ENCODE measurements at regions not wholly inside any gene's neighbourhood (a gene's known extent, or its start where the extent isn't known, plus 50 kb on each side); places are given as distances from the start of the nearest gene placed in this dataset.

DNA sequence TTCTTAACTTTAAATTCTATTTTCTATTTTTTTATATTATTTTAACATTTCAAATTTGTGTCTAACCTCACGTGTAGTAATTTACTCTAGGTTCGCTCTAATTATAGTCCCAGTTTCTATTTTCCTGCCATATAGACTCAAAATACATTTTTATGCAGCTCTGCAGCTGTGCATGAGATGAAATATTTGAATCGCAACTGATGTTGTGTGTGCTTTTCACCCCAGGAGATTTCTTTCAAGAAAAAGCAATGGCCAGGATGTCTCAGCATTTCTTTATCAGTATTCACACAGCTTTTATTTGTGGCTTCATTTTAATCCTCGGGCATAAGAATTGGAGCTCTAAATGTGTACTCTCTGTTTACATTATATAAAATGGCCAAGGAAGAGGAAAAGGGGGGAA is 157.6 kb downstream of the HDGFL1 start:
- no peaks in the 10 kb centered on the region for H4K20me1 ChIP-seq (ENCODE audit: control insufficient read depth, insufficient read depth, low read depth, low read length)
- no peaks in the 10 kb centered on the region for H3F3A ChIP-seq (ENCODE audit: control insufficient read depth, insufficient read depth)
- no peaks in the 10 kb centered on the region for H3K27me3 ChIP-seq (ENCODE audit: control insufficient read depth, low read length)
- no peaks in the 10 kb centered on the region for H3K36me3 ChIP-seq (ENCODE audit: control insufficient read depth, low read length)
- H3K27ac ChIP-seq (ENCODE audit: low read depth, low read length): no peak overlapping the region
- H3K4me2 ChIP-seq (ENCODE audit: low read length): no peak overlapping the region
- no peak for TF ChIP-seq EZH2phosphoT487 (IDR thresholded peaks at IDR 0.05; ENCODE audit: borderline replicate concordance, low read length)
- TF ChIP-seq, protein P1, sequence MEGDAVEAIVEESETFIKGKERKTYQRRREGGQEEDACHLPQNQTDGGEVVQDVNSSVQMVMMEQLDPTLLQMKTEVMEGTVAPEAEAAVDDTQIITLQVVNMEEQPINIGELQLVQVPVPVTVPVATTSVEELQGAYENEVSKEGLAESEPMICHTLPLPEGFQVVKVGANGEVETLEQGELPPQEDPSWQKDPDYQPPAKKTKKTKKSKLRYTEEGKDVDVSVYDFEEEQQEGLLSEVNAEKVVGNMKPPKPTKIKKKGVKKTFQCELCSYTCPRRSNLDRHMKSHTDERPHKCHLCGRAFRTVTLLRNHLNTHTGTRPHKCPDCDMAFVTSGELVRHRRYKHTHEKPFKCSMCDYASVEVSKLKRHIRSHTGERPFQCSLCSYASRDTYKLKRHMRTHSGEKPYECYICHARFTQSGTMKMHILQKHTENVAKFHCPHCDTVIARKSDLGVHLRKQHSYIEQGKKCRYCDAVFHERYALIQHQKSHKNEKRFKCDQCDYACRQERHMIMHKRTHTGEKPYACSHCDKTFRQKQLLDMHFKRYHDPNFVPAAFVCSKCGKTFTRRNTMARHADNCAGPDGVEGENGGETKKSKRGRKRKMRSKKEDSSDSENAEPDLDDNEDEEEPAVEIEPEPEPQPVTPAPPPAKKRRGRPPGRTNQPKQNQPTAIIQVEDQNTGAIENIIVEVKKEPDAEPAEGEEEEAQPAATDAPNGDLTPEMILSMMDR (IDR thresholded peaks at IDR 0.05; ENCODE audit: low read depth, low read length, poor library complexity, severe bottlenecking): no peak
- no peak overlapping the region for H3K4me3 ChIP-seq (ENCODE audit: low read length)
- H3K4me1 ChIP-seq (ENCODE audit: control insufficient read depth, low read length): no peaks in the 10 kb centered on the region
- H3K79me2 ChIP-seq (ENCODE audit: control insufficient read depth, low read length): no peaks in the 10 kb centered on the region
- H3K9me3 ChIP-seq (ENCODE audit: control insufficient read depth, insufficient read depth, low read length): no peaks in the 10 kb centered on the region
- H3K9me2 ChIP-seq (replicated peaks; ENCODE audit: control insufficient read depth, low read length): no peaks in the 10 kb centered on the region

DNA sequence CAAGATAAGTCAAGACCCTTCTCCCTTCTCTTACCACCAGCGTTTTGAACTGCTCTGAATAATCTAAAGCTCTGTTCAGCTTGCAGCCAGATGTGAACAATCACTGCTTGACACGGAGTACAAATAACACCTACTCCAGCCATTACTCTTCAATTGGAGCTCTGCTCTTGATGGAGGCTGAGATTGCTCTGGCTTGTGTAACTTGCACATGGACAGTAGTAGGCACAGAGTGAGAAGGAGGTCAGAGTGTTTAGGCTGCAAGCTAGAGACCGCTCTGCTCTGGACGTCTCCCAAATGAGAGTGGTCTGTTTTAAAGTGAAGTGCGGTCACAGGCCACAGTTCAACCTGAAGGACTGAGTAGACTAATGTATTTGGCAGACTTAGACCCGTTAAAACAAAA is 158.3 kb downstream of the HDGFL1 start:
- Histone ChIP-seq H3K79me2 (ENCODE audit: control insufficient read depth, low read length) (no peaks in the 10 kb centered on the region), H3K9me3 (ENCODE audit: control insufficient read depth, insufficient read depth, low read length) (no peaks in the 10 kb centered on the region), H3K36me3 (ENCODE audit: control insufficient read depth, low read length) (no peaks in the 10 kb centered on the region), H3F3A (ENCODE audit: control insufficient read depth, insufficient read depth) (no peaks in the 10 kb centered on the region), H3K27ac (ENCODE audit: low read depth, low read length) (no peak overlapping the region), H4K20me1 (ENCODE audit: control insufficient read depth, insufficient read depth, low read depth, low read length) (no peaks in the 10 kb centered on the region), H3K27me3 (ENCODE audit: control insufficient read depth, low read length) (no peaks in the 10 kb centered on the region), H3K4me1 (ENCODE audit: control insufficient read depth, low read length) (no peaks in the 10 kb centered on the region), H3K4me3 (ENCODE audit: low read length) (no peak overlapping the region), H3K4me2 (ENCODE audit: low read length) (no peak overlapping the region), H3K9me2 (replicated peaks; ENCODE audit: control insufficient read depth, low read length) (no peaks in the 10 kb centered on the region)
- TF ChIP-seq, protein P1 (IDR thresholded peaks at IDR 0.05; ENCODE audit: low read depth, low read length, poor library complexity, severe bottlenecking): no peak
- no peak for TF ChIP-seq EZH2phosphoT487 (IDR thresholded peaks at IDR 0.05; ENCODE audit: borderline replicate concordance, low read length)

DNA sequence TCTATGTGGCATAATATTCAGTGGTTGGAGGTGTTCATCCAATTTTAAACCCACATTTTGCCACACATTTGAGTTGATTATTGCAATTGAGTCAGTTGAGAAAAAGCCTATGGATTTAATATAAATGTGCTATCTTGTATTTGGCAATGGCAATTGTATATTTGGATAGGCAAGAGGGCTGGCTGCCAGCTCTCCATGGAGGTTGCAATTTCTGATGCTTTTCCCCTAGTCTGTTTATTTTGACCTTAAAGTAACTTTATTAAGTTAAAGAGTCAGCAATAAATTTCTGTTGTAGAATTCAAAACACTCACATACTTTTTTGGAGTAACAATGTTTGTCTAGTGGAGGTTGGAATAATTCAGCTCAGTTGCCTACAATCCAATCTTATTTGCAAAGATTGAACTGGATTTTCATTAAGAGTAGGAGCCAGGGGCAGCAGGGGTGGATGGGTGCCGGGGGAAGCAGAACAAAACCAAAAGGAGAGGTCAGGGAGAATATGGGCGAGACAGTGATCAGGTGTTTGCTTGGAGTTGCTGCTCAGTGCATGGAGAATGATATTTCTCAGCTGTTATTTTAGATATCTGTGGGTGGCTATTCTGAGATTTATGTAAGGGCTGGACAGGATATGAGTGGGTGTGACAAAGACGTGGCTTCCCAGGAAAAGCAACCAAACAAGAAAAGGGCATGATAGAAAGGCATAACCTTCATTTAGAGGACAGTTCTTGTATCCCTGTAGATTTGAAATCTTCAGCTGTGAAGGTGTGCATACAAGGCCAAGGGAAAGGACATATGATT is 163.0 kb downstream of the HDGFL1 start:
- H3K4me2 ChIP-seq (ENCODE audit: low read length): no peak overlapping the region
- H3K9me3 ChIP-seq (ENCODE audit: control insufficient read depth, insufficient read depth, low read length): no peaks in the 10 kb centered on the region
- H3K27ac ChIP-seq (ENCODE audit: low read depth, low read length): no peak overlapping the region
- H3K4me3 ChIP-seq (ENCODE audit: low read length): no peak overlapping the region
- no peaks in the 10 kb centered on the region for H3K4me1 ChIP-seq (ENCODE audit: control insufficient read depth, low read length)
- TF ChIP-seq, protein P1 (IDR thresholded peaks at IDR 0.05; ENCODE audit: low read depth, low read length, poor library complexity, severe bottlenecking): no peak
- TF ChIP-seq EZH2phosphoT487 (IDR thresholded peaks at IDR 0.05; ENCODE audit: borderline replicate concordance, low read length): no peak
- H3K9me2 ChIP-seq (replicated peaks; ENCODE audit: control insufficient read depth, low read length): no peaks in the 10 kb centered on the region
- H3K27me3 ChIP-seq (ENCODE audit: control insufficient read depth, low read length): no peaks in the 10 kb centered on the region
- no peaks in the 10 kb centered on the region for H3K36me3 ChIP-seq (ENCODE audit: control insufficient read depth, low read length)
- no peaks in the 10 kb centered on the region for H3F3A ChIP-seq (ENCODE audit: control insufficient read depth, insufficient read depth)
- H3K79me2 ChIP-seq (ENCODE audit: control insufficient read depth, low read length): no peaks in the 10 kb centered on the region
- no peaks in the 10 kb centered on the region for H4K20me1 ChIP-seq (ENCODE audit: control insufficient read depth, insufficient read depth, low read depth, low read length)

All from DOHH2 (cell line).